ENCODE measurements at regions not wholly inside any gene's neighbourhood (a gene's known extent, or its start where the extent isn't known, plus 50 kb on each side); places are given as distances from the start of the nearest gene placed in this dataset.
"Not testable (repeated sequence)": the region's sequence is repeated elsewhere in the genome, so short reads cannot be mapped to it uniquely, and the experiment has no call there.

- peak; percentile 22 for TF ChIP-seq CTCF (IDR thresholded peaks at IDR 0.05)
- not testable (repeated sequence) for H3K4me1 Mint-ChIP-seq (ENCODE audit: unreplicated experiment); DNase-seq (ENCODE audit: extremely low spot score, unreplicated experiment); H3K9me3 Mint-ChIP-seq (ENCODE audit: unreplicated experiment); H3K27ac Mint-ChIP-seq (ENCODE audit: unreplicated experiment); H3K27me3 Mint-ChIP-seq (ENCODE audit: unreplicated experiment); H3K36me3 Mint-ChIP-seq (ENCODE audit: unreplicated experiment); H3K4me3 Mint-ChIP-seq (ENCODE audit: unreplicated experiment)
Observed at GRCh38 chr1:164166454-164166853, 392.5 kb upstream of the PBX1 start.

GRCh38 chr1:164177118-164177517, 381.9 kb upstream of the PBX1 start:
- Mint-ChIP-seq H3K27ac (ENCODE audit: unreplicated experiment) (no peak overlapping the region), H3K4me3 (ENCODE audit: unreplicated experiment) (no peak overlapping the region), H3K27me3 (ENCODE audit: unreplicated experiment) (no peaks in the 10 kb centered on the region), H3K4me1 (ENCODE audit: unreplicated experiment) (no peaks in the 10 kb centered on the region), H3K9me3 (ENCODE audit: unreplicated experiment) (peaks cover 6% of the 10 kb centered on the region), H3K36me3 (ENCODE audit: unreplicated experiment) (no peaks in the 10 kb centered on the region)
- no peak for TF ChIP-seq CTCF (IDR thresholded peaks at IDR 0.05)
- DNase-seq (ENCODE audit: extremely low spot score, unreplicated experiment), result no peak

GRCh38 chr1:164180824-164181223, 378.2 kb upstream of the PBX1 start:
- no peak overlapping the region for H3K4me3 Mint-ChIP-seq (ENCODE audit: unreplicated experiment)
- TF ChIP-seq CTCF (IDR thresholded peaks at IDR 0.05), result no peak
- no peaks in the 10 kb centered on the region for H3K9me3 Mint-ChIP-seq (ENCODE audit: unreplicated experiment)
- no peaks in the 10 kb centered on the region for H3K27me3 Mint-ChIP-seq (ENCODE audit: unreplicated experiment)
- H3K27ac Mint-ChIP-seq (ENCODE audit: unreplicated experiment), result no peak overlapping the region
- H3K4me1 Mint-ChIP-seq (ENCODE audit: unreplicated experiment), result no peaks in the 10 kb centered on the region
- DNase-seq (ENCODE audit: extremely low spot score, unreplicated experiment), result no peak
- no peaks in the 10 kb centered on the region for H3K36me3 Mint-ChIP-seq (ENCODE audit: unreplicated experiment)

- no peak for TF ChIP-seq CTCF (IDR thresholded peaks at IDR 0.05)
- no peak for DNase-seq (ENCODE audit: extremely low spot score, unreplicated experiment)
- H3K4me1 Mint-ChIP-seq (ENCODE audit: unreplicated experiment), result no peaks in the 10 kb centered on the region
- H3K4me3 Mint-ChIP-seq (ENCODE audit: unreplicated experiment), result no peak overlapping the region
- H3K36me3 Mint-ChIP-seq (ENCODE audit: unreplicated experiment), result no peaks in the 10 kb centered on the region
- no peak overlapping the region for H3K27ac Mint-ChIP-seq (ENCODE audit: unreplicated experiment)
- H3K9me3 Mint-ChIP-seq (ENCODE audit: unreplicated experiment), result peaks cover 11% of the 10 kb centered on the region
- H3K27me3 Mint-ChIP-seq (ENCODE audit: unreplicated experiment), result no peaks in the 10 kb centered on the region
Observed at GRCh38 chr1:164183854-164184635, 374.9 kb upstream of the PBX1 start.

- DNase-seq (ENCODE audit: extremely low spot score, unreplicated experiment), result no peak
- Mint-ChIP-seq H3K27ac (ENCODE audit: unreplicated experiment) (no peak overlapping the region), H3K9me3 (ENCODE audit: unreplicated experiment) (peaks cover 17% of the 10 kb centered on the region), H3K36me3 (ENCODE audit: unreplicated experiment) (no peaks in the 10 kb centered on the region), H3K27me3 (ENCODE audit: unreplicated experiment) (no peaks in the 10 kb centered on the region), H3K4me3 (ENCODE audit: unreplicated experiment) (no peak overlapping the region), H3K4me1 (ENCODE audit: unreplicated experiment) (no peaks in the 10 kb centered on the region)
- TF ChIP-seq CTCF (IDR thresholded peaks at IDR 0.05), result no peak
Observed at GRCh38 chr1:164186881-164187280, 372.1 kb upstream of the PBX1 start.
